ENCODE measurements at regions not wholly inside any gene's neighbourhood (a gene's known extent, or its start where the extent isn't known, plus 50 kb on each side); places are given as distances from the start of the nearest gene placed in this dataset.

- no peak for TF ChIP-seq KLF17 (tag by site-specific recombination; IDR thresholded peaks at IDR 0.05)
- TF ChIP-seq ZNF645 (tag by site-specific recombination; IDR thresholded peaks at IDR 0.05): no peak
- TF ChIP-seq ZFHX2 (tag by site-specific recombination; conservative IDR thresholded peaks at IDR 0.05): peak; percentile 100
- no peak for TF ChIP-seq ZNF654 (tag by site-specific recombination; IDR thresholded peaks at IDR 0.05; ENCODE audit: low read depth)
- TF ChIP-seq ZNF768 (tag by site-specific recombination; IDR thresholded peaks at IDR 0.05): no peak
- TF ChIP-seq, protein P1, sequence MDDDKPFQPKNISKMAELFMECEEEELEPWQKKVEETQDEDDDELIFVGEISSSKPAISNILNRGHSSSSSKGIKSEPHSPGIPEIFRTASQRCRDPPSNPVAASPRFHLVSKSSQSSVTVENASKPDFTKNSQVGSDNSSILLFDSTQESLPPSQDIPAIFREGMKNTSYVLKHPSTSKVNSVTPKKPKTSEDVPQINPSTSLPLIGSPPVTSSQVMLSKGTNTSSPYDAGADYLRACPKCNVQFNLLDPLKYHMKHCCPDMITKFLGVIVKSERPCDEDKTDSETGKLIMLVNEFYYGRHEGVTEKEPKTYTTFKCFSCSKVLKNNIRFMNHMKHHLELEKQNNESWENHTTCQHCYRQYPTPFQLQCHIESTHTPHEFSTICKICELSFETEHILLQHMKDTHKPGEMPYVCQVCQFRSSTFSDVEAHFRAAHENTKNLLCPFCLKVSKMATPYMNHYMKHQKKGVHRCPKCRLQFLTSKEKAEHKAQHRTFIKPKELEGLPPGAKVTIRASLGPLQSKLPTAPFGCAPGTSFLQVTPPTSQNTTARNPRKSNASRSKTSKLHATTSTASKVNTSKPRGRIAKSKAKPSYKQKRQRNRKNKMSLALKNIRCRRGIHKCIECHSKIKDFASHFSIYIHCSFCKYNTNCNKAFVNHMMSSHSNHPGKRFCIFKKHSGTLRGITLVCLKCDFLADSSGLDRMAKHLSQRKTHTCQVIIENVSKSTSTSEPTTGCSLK (tag by site-specific recombination; IDR thresholded peaks at IDR 0.05): 0 out of 2 replicates have a peak, but pooled peaks have one; percentile 46
- no peak for TF ChIP-seq ZNF341 (tag by site-specific recombination; IDR thresholded peaks at IDR 0.05; ENCODE audit: low read depth)
- TF ChIP-seq ZBTB48 (tag by site-specific recombination; IDR thresholded peaks at IDR 0.05): no peak
- TF ChIP-seq ZNF660 (tag by site-specific recombination; IDR thresholded peaks at IDR 0.05): no peak
- TF ChIP-seq ZNF274 (IDR thresholded peaks at IDR 0.05; ENCODE audit: low read length): no peak
- TF ChIP-seq ZNF274 (tag by site-specific recombination; IDR thresholded peaks at IDR 0.05; ENCODE audit: borderline replicate concordance): 0 out of 2 replicates have a peak, but pooled peaks have one; percentile 57
- TF ChIP-seq ZNF837 (tag by site-specific recombination; IDR thresholded peaks at IDR 0.05): no peak
- peak; percentile 3 for TF ChIP-seq ZNF146 (tag by site-specific recombination; IDR thresholded peaks at IDR 0.05)
- TF ChIP-seq ZSCAN18 (tag by site-specific recombination; IDR thresholded peaks at IDR 0.05): no peak
- TF ChIP-seq ZNF133 (tag by site-specific recombination; IDR thresholded peaks at IDR 0.05): peak; percentile 42; the same call in 1 of the 2 replicates
- TF ChIP-seq SP2 (tag by site-specific recombination; IDR thresholded peaks at IDR 0.05): no peak
- TF ChIP-seq ZNF24 (tag by site-specific recombination; IDR thresholded peaks at IDR 0.05): no peak
- no peak for TF ChIP-seq ZNF664 (tag by site-specific recombination; IDR thresholded peaks at IDR 0.05)
- TF ChIP-seq SETDB1 (IDR thresholded peaks at IDR 0.05; ENCODE audit: insufficient read length, low read length): no peak
- TF ChIP-seq ZNF610 (tag by site-specific recombination; IDR thresholded peaks at IDR 0.05; ENCODE audit: borderline replicate concordance): no peak
- TF ChIP-seq ZNF600 (tag by site-specific recombination; IDR thresholded peaks at IDR 0.05): no peak
- TF ChIP-seq, protein P2, sequence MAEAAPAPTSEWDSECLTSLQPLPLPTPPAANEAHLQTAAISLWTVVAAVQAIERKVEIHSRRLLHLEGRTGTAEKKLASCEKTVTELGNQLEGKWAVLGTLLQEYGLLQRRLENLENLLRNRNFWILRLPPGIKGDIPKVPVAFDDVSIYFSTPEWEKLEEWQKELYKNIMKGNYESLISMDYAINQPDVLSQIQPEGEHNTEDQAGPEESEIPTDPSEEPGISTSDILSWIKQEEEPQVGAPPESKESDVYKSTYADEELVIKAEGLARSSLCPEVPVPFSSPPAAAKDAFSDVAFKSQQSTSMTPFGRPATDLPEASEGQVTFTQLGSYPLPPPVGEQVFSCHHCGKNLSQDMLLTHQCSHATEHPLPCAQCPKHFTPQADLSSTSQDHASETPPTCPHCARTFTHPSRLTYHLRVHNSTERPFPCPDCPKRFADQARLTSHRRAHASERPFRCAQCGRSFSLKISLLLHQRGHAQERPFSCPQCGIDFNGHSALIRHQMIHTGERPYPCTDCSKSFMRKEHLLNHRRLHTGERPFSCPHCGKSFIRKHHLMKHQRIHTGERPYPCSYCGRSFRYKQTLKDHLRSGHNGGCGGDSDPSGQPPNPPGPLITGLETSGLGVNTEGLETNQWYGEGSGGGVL (tag by site-specific recombination; IDR thresholded peaks at IDR 0.05): peak; percentile 39; the same call in 1 of the 2 replicates
- TF ChIP-seq ZNF658 (tag by site-specific recombination; IDR thresholded peaks at IDR 0.05): peak; percentile 76; the same call in 1 of the 2 replicates
- TF ChIP-seq ZBTB7A (tag by site-specific recombination; IDR thresholded peaks at IDR 0.05; ENCODE audit: low read depth): no peak
- TF ChIP-seq, protein P3, sequence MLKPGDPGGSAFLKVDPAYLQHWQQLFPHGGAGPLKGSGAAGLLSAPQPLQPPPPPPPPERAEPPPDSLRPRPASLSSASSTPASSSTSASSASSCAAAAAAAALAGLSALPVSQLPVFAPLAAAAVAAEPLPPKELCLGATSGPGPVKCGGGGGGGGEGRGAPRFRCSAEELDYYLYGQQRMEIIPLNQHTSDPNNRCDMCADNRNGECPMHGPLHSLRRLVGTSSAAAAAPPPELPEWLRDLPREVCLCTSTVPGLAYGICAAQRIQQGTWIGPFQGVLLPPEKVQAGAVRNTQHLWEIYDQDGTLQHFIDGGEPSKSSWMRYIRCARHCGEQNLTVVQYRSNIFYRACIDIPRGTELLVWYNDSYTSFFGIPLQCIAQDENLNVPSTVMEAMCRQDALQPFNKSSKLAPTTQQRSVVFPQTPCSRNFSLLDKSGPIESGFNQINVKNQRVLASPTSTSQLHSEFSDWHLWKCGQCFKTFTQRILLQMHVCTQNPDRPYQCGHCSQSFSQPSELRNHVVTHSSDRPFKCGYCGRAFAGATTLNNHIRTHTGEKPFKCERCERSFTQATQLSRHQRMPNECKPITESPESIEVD (tag by site-specific recombination; IDR thresholded peaks at IDR 0.05): no peak
- 0 out of 2 replicates have a peak, but pooled peaks have one; percentile 57 for TF ChIP-seq PRDM1 (tag by site-specific recombination; IDR thresholded peaks at IDR 0.05)
- TF ChIP-seq IKZF3 (tag by site-specific recombination; IDR thresholded peaks at IDR 0.05): no peak
Observed at GRCh38 chr19:30171138-30171635, 201.0 kb upstream of the ZNF536 start (continued).
